GM23338 (cell line): ENCODE measurements at regions not wholly inside any gene's neighbourhood (a gene's known extent, or its start where the extent isn't known, plus 50 kb on each side); places are given as distances from the start of the nearest gene placed in this dataset.

Experiments
- ATAC-seq: fragments of 200-7000 bp; cut with Tn5 transposase; 3 replicates; pipeline ENCODE4 v1.9.1; 2020
- DNase-seq: peaks from one replicate; pipeline ENCODE4 v3.0.0-alpha.2; 2015; ENCODE audit warnings: low spot score
- H2AFZ ChIP-seq: fragments of 200-600 bp; sonication (generic); 2 replicates; pipeline ENCODE4 v1.8.0; 2016; ENCODE audit warnings: antibody characterized with exemption, mild to moderate bottlenecking, moderate library complexity
- H3F3A ChIP-seq: fragments of 200-600 bp; sonication (generic); replicated peaks from 2 replicates; pipeline ENCODE4 v1.8.0; 2017; ENCODE audit warnings: antibody characterized with exemption, mixed run types, low read depth
- H3K27ac ChIP-seq: fragments of 200-600 bp; sonication (generic); 2 replicates; pipeline ENCODE4 v1.6.1; 2016; ENCODE audit warnings: low read depth
- H3K27me3 ChIP-seq: fragments of 200-600 bp; sonication (generic); 2 replicates; pipeline ENCODE4 v1.8.0; 2016; ENCODE audit warnings: mild to moderate bottlenecking, mixed run types, moderate library complexity; ENCODE audit not compliant: insufficient read depth
- H3K36me3 ChIP-seq: fragments of 200-600 bp; sonication (generic); 2 replicates; pipeline ENCODE4 v1.8.0; 2016; ENCODE audit warnings: mild to moderate bottlenecking; ENCODE audit not compliant: insufficient read depth
- H3K4me1 ChIP-seq: fragments of 200-600 bp; sonication (generic); 2 replicates; pipeline ENCODE4 v1.8.0; 2016; ENCODE audit warnings: mild to moderate bottlenecking, moderate library complexity; ENCODE audit not compliant: insufficient read depth
- H3K4me2 ChIP-seq: fragments of 200-600 bp; sonication (generic); 2 replicates; pipeline ENCODE4 v1.7.1; 2017; ENCODE audit warnings: mixed run types
- H3K4me3 ChIP-seq: fragments of 200-600 bp; sonication (generic); 2 replicates; pipeline ENCODE4 v1.6.1; 2016; ENCODE audit warnings: mixed run types
- H3K79me2 ChIP-seq: fragments of 200-600 bp; sonication (generic); replicated peaks from 2 replicates; pipeline ENCODE4 v1.8.0; 2017; ENCODE audit warnings: mild to moderate bottlenecking; ENCODE audit not compliant: insufficient read depth
- H3K9me2 ChIP-seq: fragments of 200-600 bp; sonication (generic); 2 replicates; pipeline ENCODE4 v1.8.0; 2017; ENCODE audit not compliant: insufficient read depth
- H4K20me1 ChIP-seq: fragments of 200-600 bp; sonication (generic); replicated peaks from 2 replicates; pipeline ENCODE4 v1.8.0; 2017; ENCODE audit warnings: mild to moderate bottlenecking; ENCODE audit not compliant: insufficient read depth
- H3K27ac Mint-ChIP-seq: 2 replicates; pipeline ENCODE4 v1.8.0; 2020; ENCODE audit warnings: inconsistent platforms, mild to moderate bottlenecking, moderate library complexity, mixed read lengths
- H3K27me3 Mint-ChIP-seq: 3 replicates; pipeline ENCODE4 v1.8.0; 2022; ENCODE audit warnings: low read depth, mild to moderate bottlenecking, moderate library complexity, mixed read lengths, inconsistent platforms; ENCODE audit not compliant: insufficient read depth, poor library complexity
- H3K36me3 Mint-ChIP-seq: 3 replicates; pipeline ENCODE4 v1.8.0; 2021; ENCODE audit warnings: low read depth, mild to moderate bottlenecking, inconsistent platforms, moderate library complexity, mixed read lengths
- H3K4me1 Mint-ChIP-seq: 3 replicates; pipeline ENCODE4 v1.8.0; 2020; ENCODE audit warnings: mild to moderate bottlenecking, inconsistent platforms, mixed read lengths
- H3K4me3 Mint-ChIP-seq: 3 replicates; pipeline ENCODE4 v1.8.0; 2021; ENCODE audit warnings: moderate library complexity, mild to moderate bottlenecking, inconsistent platforms, mixed read lengths
- H3K9me3 Mint-ChIP-seq: 3 replicates; pipeline ENCODE4 v1.8.0; 2020; ENCODE audit warnings: moderate library complexity, mild to moderate bottlenecking, inconsistent platforms, mixed read lengths
- ETS1 ChIP-seq: IDR thresholded peaks from 2 replicates; pipeline ENCODE4 v1.6.1; 2016; ENCODE audit warnings: antibody characterized with exemption
- JUNB ChIP-seq: IDR thresholded peaks from one replicate; pipeline ENCODE4 v1.6.1; 2016; ENCODE audit warnings: antibody characterized with exemption; ENCODE audit not compliant: unreplicated experiment
- POLR2AphosphoS5 ChIP-seq: IDR thresholded peaks from 2 replicates; pipeline ENCODE4 v1.6.1; 2016; ENCODE audit warnings: antibody characterized with exemption, low read depth
- STAT1 ChIP-seq: IDR thresholded peaks from one replicate; pipeline ENCODE4 v1.6.1; 2016; ENCODE audit warnings: antibody characterized with exemption; ENCODE audit not compliant: unreplicated experiment
- ZNF114 ChIP-seq: fragments of 250-450 bp; sonication (Bioruptor Pico); IDR thresholded peaks from 2 replicates; pipeline ENCODE4 v1.5.0; 2020; ENCODE audit warnings: mild to moderate bottlenecking, moderate library complexity
- ZNF331 ChIP-seq: fragments of 250-450 bp; sonication (Bioruptor Pico); IDR thresholded peaks from 2 replicates; pipeline ENCODE4 v1.5.0; 2020; ENCODE audit warnings: low read depth, mild to moderate bottlenecking, moderate library complexity
- TF ChIP-seq, protein P1 (sequence below): IDR thresholded peaks from one replicate; pipeline ENCODE4 v1.6.1; 2018; ENCODE audit warnings: antibody characterized with exemption; ENCODE audit not compliant: unreplicated experiment
- TF ChIP-seq, protein P2 (sequence below), 2 experiments: fragments of 200-600 bp in 1 of 2; sonication (generic) in 1 of 2; conservative IDR thresholded peaks; 2 replicates each; pipeline versions ENCODE4 v1.5.1 to v1.6.1; 2016 to 2017; ENCODE audit warnings: antibody characterized with exemption in 2 of 2, low read depth in 2 of 2, mild to moderate bottlenecking in 2 of 2, moderate library complexity in 1 of 2

DNA sequence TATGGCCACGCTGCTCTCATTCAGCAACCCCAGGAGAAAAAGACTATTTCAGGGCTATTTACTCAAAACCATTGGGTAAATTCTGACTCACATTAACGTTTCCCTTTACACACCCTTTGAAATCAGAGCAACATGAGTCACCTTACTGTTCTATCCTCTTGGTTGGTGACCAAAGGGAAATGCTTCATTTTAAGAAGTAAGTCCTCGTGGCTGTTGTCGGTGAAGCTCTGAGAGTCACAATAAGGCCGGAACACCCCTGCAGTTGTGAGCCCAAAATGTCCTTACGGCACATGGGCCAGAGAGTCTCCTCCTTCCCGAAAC, 56.3 kb upstream of the SPRY1 start:
- ATAC-seq: no peak
- Histone ChIP-seq H3K79me2 (no peaks in the 10 kb centered on the region), H2AFZ (peak overlapping the region; percentile 84), H3K27me3 (no peaks in the 10 kb centered on the region), H3K4me2 (no peak overlapping the region), H3F3A (no peaks in the 10 kb centered on the region), H3K27ac (no peak overlapping the region), H3K36me3 (no peaks in the 10 kb centered on the region), H4K20me1 (no peaks in the 10 kb centered on the region), H3K4me3 (no peak overlapping the region), H3K9me2 (peaks cover 4% of the 10 kb centered on the region; the same call in 1 of the 2 replicates), H3K4me1 (peaks cover 10% of the 10 kb centered on the region; the same call in 1 of the 2 replicates)
- DNase-seq: no peak
- TF ChIP-seq, protein P1, sequence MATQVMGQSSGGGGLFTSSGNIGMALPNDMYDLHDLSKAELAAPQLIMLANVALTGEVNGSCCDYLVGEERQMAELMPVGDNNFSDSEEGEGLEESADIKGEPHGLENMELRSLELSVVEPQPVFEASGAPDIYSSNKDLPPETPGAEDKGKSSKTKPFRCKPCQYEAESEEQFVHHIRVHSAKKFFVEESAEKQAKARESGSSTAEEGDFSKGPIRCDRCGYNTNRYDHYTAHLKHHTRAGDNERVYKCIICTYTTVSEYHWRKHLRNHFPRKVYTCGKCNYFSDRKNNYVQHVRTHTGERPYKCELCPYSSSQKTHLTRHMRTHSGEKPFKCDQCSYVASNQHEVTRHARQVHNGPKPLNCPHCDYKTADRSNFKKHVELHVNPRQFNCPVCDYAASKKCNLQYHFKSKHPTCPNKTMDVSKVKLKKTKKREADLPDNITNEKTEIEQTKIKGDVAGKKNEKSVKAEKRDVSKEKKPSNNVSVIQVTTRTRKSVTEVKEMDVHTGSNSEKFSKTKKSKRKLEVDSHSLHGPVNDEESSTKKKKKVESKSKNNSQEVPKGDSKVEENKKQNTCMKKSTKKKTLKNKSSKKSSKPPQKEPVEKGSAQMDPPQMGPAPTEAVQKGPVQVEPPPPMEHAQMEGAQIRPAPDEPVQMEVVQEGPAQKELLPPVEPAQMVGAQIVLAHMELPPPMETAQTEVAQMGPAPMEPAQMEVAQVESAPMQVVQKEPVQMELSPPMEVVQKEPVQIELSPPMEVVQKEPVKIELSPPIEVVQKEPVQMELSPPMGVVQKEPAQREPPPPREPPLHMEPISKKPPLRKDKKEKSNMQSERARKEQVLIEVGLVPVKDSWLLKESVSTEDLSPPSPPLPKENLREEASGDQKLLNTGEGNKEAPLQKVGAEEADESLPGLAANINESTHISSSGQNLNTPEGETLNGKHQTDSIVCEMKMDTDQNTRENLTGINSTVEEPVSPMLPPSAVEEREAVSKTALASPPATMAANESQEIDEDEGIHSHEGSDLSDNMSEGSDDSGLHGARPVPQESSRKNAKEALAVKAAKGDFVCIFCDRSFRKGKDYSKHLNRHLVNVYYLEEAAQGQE: no peak
- no peak for TF ChIP-seq STAT1
- no peak for TF ChIP-seq ZNF114 (CRISPR knock-in tag)
- H3K27ac Mint-ChIP-seq: no peak overlapping the region
- H3K36me3 Mint-ChIP-seq: peaks cover 8% of the 10 kb centered on the region
- H3K9me3 Mint-ChIP-seq: peaks cover 11% of the 10 kb centered on the region
- H3K4me1 Mint-ChIP-seq: peaks cover 20% of the 10 kb centered on the region
- H3K27me3 Mint-ChIP-seq: peaks cover 9% of the 10 kb centered on the region
- no peak overlapping the region for H3K4me3 Mint-ChIP-seq

DNA sequence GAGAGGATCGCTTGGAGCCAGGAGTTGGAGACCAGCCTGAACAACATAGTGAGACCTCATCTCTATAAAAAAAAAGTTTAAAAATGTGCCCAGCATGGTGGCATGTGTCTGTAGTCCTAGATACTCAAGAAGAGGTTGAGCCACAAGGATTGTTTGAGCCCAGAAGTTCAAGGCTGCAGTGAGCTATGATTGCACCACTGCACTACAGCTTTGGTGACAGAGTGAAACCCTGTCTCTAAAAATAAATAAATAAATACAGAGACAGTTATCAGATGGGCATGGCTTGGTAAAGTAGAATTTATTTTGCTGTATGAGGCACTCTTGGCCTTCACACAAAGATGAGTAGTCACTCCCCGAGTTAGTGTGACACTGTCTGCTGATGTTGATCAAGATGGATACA, 54.1 kb upstream of the SPRY1 start:
- no peak overlapping the region for H3K27ac ChIP-seq
- no peaks in the 10 kb centered on the region for H3K79me2 ChIP-seq
- ATAC-seq (no peak), DNase-seq (no peak)
- Mint-ChIP-seq H3K4me3 (no peak overlapping the region), H3K27me3 (peaks cover 10% of the 10 kb centered on the region), H3K36me3 (no peaks in the 10 kb centered on the region), H3K27ac (no peak overlapping the region), H3K4me1 (peaks cover 28% of the 10 kb centered on the region), H3K9me3 (no peaks in the 10 kb centered on the region)
- H2AFZ ChIP-seq: no peak overlapping the region
- no peaks in the 10 kb centered on the region for H3K36me3 ChIP-seq
- no peaks in the 10 kb centered on the region for H3K27me3 ChIP-seq
- no peak overlapping the region for H3K4me3 ChIP-seq
- no peak overlapping the region for H3K4me2 ChIP-seq
- peaks cover 10% of the 10 kb centered on the region; the same call in 1 of the 2 replicates for H3K4me1 ChIP-seq
- TF ChIP-seq JUNB (no peak), ZNF331 (no peak), POLR2AphosphoS5 (no peak), ETS1 (no peak)
- TF ChIP-seq, protein P2, sequence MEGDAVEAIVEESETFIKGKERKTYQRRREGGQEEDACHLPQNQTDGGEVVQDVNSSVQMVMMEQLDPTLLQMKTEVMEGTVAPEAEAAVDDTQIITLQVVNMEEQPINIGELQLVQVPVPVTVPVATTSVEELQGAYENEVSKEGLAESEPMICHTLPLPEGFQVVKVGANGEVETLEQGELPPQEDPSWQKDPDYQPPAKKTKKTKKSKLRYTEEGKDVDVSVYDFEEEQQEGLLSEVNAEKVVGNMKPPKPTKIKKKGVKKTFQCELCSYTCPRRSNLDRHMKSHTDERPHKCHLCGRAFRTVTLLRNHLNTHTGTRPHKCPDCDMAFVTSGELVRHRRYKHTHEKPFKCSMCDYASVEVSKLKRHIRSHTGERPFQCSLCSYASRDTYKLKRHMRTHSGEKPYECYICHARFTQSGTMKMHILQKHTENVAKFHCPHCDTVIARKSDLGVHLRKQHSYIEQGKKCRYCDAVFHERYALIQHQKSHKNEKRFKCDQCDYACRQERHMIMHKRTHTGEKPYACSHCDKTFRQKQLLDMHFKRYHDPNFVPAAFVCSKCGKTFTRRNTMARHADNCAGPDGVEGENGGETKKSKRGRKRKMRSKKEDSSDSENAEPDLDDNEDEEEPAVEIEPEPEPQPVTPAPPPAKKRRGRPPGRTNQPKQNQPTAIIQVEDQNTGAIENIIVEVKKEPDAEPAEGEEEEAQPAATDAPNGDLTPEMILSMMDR (conservative IDR thresholded peaks at IDR 0.05; ENCODE audit: low read depth in 2 of 2): no peak
- TF ChIP-seq, protein P1: no peak
- H4K20me1 ChIP-seq: no peaks in the 10 kb centered on the region
- no peaks in the 10 kb centered on the region for H3F3A ChIP-seq
- peaks cover under 1% of the 10 kb centered on the region; the same call in 1 of the 2 replicates for H3K9me2 ChIP-seq
